ENCODE measurements at regions not wholly inside any gene's neighbourhood (a gene's known extent, or its start where the extent isn't known, plus 50 kb on each side); places are given as distances from the start of the nearest gene placed in this dataset.

DNA sequence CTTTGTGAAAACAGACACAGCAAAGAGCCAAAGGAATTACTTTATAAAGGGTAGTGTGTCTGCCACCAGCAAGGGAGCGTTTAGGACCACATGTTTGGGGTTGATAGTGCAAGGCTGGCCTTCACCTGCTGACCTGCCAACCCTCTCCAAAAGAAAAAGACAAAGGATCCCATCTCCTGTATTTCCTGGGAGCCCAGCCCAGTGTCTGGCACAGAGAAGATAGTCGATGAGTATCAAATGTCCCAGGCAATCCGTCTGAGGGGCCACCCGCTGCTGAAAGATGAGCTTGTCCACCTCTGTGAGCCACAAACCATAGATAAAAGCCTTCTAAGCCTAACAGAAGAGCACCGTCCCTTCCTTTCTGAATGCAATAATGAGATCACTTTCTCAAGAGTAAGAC, 154.8 kb upstream of the CTNNB1 start:
- TF ChIP-seq, protein P1, sequence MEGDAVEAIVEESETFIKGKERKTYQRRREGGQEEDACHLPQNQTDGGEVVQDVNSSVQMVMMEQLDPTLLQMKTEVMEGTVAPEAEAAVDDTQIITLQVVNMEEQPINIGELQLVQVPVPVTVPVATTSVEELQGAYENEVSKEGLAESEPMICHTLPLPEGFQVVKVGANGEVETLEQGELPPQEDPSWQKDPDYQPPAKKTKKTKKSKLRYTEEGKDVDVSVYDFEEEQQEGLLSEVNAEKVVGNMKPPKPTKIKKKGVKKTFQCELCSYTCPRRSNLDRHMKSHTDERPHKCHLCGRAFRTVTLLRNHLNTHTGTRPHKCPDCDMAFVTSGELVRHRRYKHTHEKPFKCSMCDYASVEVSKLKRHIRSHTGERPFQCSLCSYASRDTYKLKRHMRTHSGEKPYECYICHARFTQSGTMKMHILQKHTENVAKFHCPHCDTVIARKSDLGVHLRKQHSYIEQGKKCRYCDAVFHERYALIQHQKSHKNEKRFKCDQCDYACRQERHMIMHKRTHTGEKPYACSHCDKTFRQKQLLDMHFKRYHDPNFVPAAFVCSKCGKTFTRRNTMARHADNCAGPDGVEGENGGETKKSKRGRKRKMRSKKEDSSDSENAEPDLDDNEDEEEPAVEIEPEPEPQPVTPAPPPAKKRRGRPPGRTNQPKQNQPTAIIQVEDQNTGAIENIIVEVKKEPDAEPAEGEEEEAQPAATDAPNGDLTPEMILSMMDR (IDR thresholded peaks at IDR 0.05), result no peak
- TF ChIP-seq POLR2AphosphoS5 (IDR thresholded peaks at IDR 0.05; ENCODE audit: low read depth, low read length) (no peak), SIN3A (IDR thresholded peaks at IDR 0.05; ENCODE audit: borderline replicate concordance, insufficient read depth, low read depth, low read length) (no peak), TCF7L2 (IDR thresholded peaks at IDR 0.05; ENCODE audit: low read depth, low read length) (no peak)
- TF ChIP-seq, protein P2, sequence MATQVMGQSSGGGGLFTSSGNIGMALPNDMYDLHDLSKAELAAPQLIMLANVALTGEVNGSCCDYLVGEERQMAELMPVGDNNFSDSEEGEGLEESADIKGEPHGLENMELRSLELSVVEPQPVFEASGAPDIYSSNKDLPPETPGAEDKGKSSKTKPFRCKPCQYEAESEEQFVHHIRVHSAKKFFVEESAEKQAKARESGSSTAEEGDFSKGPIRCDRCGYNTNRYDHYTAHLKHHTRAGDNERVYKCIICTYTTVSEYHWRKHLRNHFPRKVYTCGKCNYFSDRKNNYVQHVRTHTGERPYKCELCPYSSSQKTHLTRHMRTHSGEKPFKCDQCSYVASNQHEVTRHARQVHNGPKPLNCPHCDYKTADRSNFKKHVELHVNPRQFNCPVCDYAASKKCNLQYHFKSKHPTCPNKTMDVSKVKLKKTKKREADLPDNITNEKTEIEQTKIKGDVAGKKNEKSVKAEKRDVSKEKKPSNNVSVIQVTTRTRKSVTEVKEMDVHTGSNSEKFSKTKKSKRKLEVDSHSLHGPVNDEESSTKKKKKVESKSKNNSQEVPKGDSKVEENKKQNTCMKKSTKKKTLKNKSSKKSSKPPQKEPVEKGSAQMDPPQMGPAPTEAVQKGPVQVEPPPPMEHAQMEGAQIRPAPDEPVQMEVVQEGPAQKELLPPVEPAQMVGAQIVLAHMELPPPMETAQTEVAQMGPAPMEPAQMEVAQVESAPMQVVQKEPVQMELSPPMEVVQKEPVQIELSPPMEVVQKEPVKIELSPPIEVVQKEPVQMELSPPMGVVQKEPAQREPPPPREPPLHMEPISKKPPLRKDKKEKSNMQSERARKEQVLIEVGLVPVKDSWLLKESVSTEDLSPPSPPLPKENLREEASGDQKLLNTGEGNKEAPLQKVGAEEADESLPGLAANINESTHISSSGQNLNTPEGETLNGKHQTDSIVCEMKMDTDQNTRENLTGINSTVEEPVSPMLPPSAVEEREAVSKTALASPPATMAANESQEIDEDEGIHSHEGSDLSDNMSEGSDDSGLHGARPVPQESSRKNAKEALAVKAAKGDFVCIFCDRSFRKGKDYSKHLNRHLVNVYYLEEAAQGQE (IDR thresholded peaks at IDR 0.05; ENCODE audit: insufficient read depth in 1 of 2, low read depth in 2 of 2, low read length in 1 of 2), result no peak
